T-helper 2 cell treated with Interferon-gamma antibody and Interleukin-4, amounts not matched to agents 5 μg/mL and 100 μg/mL, for 36 hours (primary cell): ENCODE measurements at regions not wholly inside any gene's neighbourhood (a gene's known extent, or its start where the extent isn't known, plus 50 kb on each side); places are given as distances from the start of the nearest gene placed in this dataset.

Experiments
- DNase-seq: peaks from one replicate; pipeline ENCODE4 v3.0.0; 2021; ENCODE audit warnings: low spot score
- H3K27ac Mint-ChIP-seq: one replicate; pipeline ENCODE4 v1.8.0; 2021; ENCODE audit warnings: mild to moderate bottlenecking, mixed read lengths
- H3K27me3 Mint-ChIP-seq: one replicate; pipeline ENCODE4 v1.8.0; 2021; ENCODE audit warnings: low read depth, mixed read lengths
- H3K36me3 Mint-ChIP-seq: one replicate; pipeline ENCODE4 v1.8.0; 2021; ENCODE audit warnings: low read depth, mixed read lengths
- H3K4me1 Mint-ChIP-seq: one replicate; pipeline ENCODE4 v1.8.0; 2021; ENCODE audit warnings: low read depth, mixed read lengths
- H3K4me3 Mint-ChIP-seq: one replicate; pipeline ENCODE4 v1.8.0; 2022; ENCODE audit warnings: mild to moderate bottlenecking, moderate library complexity, mixed read lengths
- H3K9me3 Mint-ChIP-seq: one replicate; pipeline ENCODE4 v1.8.0; 2021; ENCODE audit warnings: mixed read lengths

- Mint-ChIP-seq H3K36me3 (no peaks in the 10 kb centered on the region), H3K9me3 (peaks cover 4% of the 10 kb centered on the region), H3K4me1 (no peaks in the 10 kb centered on the region), H3K27me3 (no peaks in the 10 kb centered on the region), H3K27ac (no peak overlapping the region), H3K4me3 (no peak overlapping the region)
- no peak for DNase-seq
These were observed 1105.8 kb upstream of the SEMA6A start for GRCh38 chr5:117680426-117680825.

- H3K4me1 Mint-ChIP-seq = no peaks in the 10 kb centered on the region
- H3K36me3 Mint-ChIP-seq = no peaks in the 10 kb centered on the region
- no peak overlapping the region for H3K4me3 Mint-ChIP-seq
- H3K27me3 Mint-ChIP-seq = no peaks in the 10 kb centered on the region
- no peak for DNase-seq
- no peak overlapping the region for H3K27ac Mint-ChIP-seq
- H3K9me3 Mint-ChIP-seq = peaks cover 4% of the 10 kb centered on the region
These were observed 1104.4 kb upstream of the SEMA6A start for GRCh38 chr5:117679046-117679445.

- H3K27ac Mint-ChIP-seq = no peak overlapping the region
These were observed 1101.0 kb upstream of the SEMA6A start for GRCh38 chr5:117675646-117676045.

GRCh38 chr5:117671551-117671950, 1096.9 kb upstream of the SEMA6A start:
- Mint-ChIP-seq H3K27me3 (no peaks in the 10 kb centered on the region), H3K9me3 (peaks cover 4% of the 10 kb centered on the region), H3K4me3 (no peak overlapping the region), H3K4me1 (no peaks in the 10 kb centered on the region), H3K36me3 (no peaks in the 10 kb centered on the region), H3K27ac (no peak overlapping the region)
- no peak for DNase-seq

More at GRCh38 chr5:117675646-117676045, 1101.0 kb upstream of the SEMA6A start:
- Mint-ChIP-seq H3K27me3 (no peaks in the 10 kb centered on the region), H3K36me3 (no peaks in the 10 kb centered on the region), H3K9me3 (peaks cover 4% of the 10 kb centered on the region), H3K4me1 (no peaks in the 10 kb centered on the region), H3K4me3 (no peak overlapping the region)
- DNase-seq = no peak

- Mint-ChIP-seq H3K9me3 (peaks cover 14% of the 10 kb centered on the region), H3K4me3 (no peak overlapping the region), H3K4me1 (no peaks in the 10 kb centered on the region), H3K36me3 (no peaks in the 10 kb centered on the region), H3K27ac (no peak overlapping the region), H3K27me3 (no peaks in the 10 kb centered on the region)
- no peak for DNase-seq
These were observed 1092.5 kb upstream of the SEMA6A start for GRCh38 chr5:117667105-117667504.

- Mint-ChIP-seq H3K27ac (no peak overlapping the region), H3K9me3 (peaks cover 10% of the 10 kb centered on the region), H3K27me3 (no peaks in the 10 kb centered on the region), H3K36me3 (no peaks in the 10 kb centered on the region), H3K4me1 (no peaks in the 10 kb centered on the region), H3K4me3 (no peak overlapping the region)
- no peak for DNase-seq
These were observed 1090.5 kb upstream of the SEMA6A start for GRCh38 chr5:117665121-117665520.

- no peak overlapping the region for H3K4me3 Mint-ChIP-seq
- no peak for DNase-seq
- no peaks in the 10 kb centered on the region for H3K36me3 Mint-ChIP-seq
- H3K9me3 Mint-ChIP-seq = peaks cover 18% of the 10 kb centered on the region
- H3K27ac Mint-ChIP-seq = no peak overlapping the region
- no peaks in the 10 kb centered on the region for H3K27me3 Mint-ChIP-seq
- no peaks in the 10 kb centered on the region for H3K4me1 Mint-ChIP-seq
These were observed 1087.7 kb upstream of the SEMA6A start for GRCh38 chr5:117662361-117662760.

- H3K36me3 Mint-ChIP-seq = no peaks in the 10 kb centered on the region
- H3K27ac Mint-ChIP-seq = no peak overlapping the region
- peaks cover 16% of the 10 kb centered on the region for H3K9me3 Mint-ChIP-seq
- no peak overlapping the region for H3K4me3 Mint-ChIP-seq
- no peaks in the 10 kb centered on the region for H3K27me3 Mint-ChIP-seq
- H3K4me1 Mint-ChIP-seq = no peaks in the 10 kb centered on the region
- no peak for DNase-seq
These were observed 1082.9 kb upstream of the SEMA6A start for GRCh38 chr5:117657541-117657940.

- DNase-seq = no peak
- Mint-ChIP-seq H3K4me3 (no peak overlapping the region), H3K9me3 (peaks cover 8% of the 10 kb centered on the region), H3K36me3 (no peaks in the 10 kb centered on the region), H3K27ac (no peak overlapping the region), H3K27me3 (no peaks in the 10 kb centered on the region), H3K4me1 (no peaks in the 10 kb centered on the region)
These were observed 1078.3 kb upstream of the SEMA6A start for GRCh38 chr5:117652958-117653280.

- H3K9me3 Mint-ChIP-seq = peaks cover 8% of the 10 kb centered on the region
- DNase-seq = no peak
- no peaks in the 10 kb centered on the region for H3K4me1 Mint-ChIP-seq
- no peaks in the 10 kb centered on the region for H3K27me3 Mint-ChIP-seq
- H3K36me3 Mint-ChIP-seq = no peaks in the 10 kb centered on the region
- H3K4me3 Mint-ChIP-seq = no peak overlapping the region
- no peak overlapping the region for H3K27ac Mint-ChIP-seq
These were observed 1077.7 kb upstream of the SEMA6A start for GRCh38 chr5:117652036-117652957.

GRCh38 chr5:117649821-117650220, 1075.2 kb upstream of the SEMA6A start:
- Mint-ChIP-seq H3K36me3 (no peaks in the 10 kb centered on the region), H3K9me3 (no peaks in the 10 kb centered on the region), H3K4me1 (no peaks in the 10 kb centered on the region), H3K27ac (no peak overlapping the region), H3K27me3 (no peaks in the 10 kb centered on the region), H3K4me3 (no peak overlapping the region)
- no peak for DNase-seq

- Mint-ChIP-seq H3K27me3 (no peaks in the 10 kb centered on the region), H3K4me1 (no peaks in the 10 kb centered on the region), H3K36me3 (no peaks in the 10 kb centered on the region), H3K27ac (no peak overlapping the region), H3K9me3 (peaks cover 3% of the 10 kb centered on the region), H3K4me3 (no peak overlapping the region)
- DNase-seq = no peak
These were observed 1070.8 kb upstream of the SEMA6A start for GRCh38 chr5:117645400-117645799.

GRCh38 chr5:117638581-117638980, 1064.0 kb upstream of the SEMA6A start:
- Mint-ChIP-seq H3K4me3 (no peak overlapping the region), H3K27me3 (no peaks in the 10 kb centered on the region), H3K4me1 (no peaks in the 10 kb centered on the region), H3K9me3 (peaks cover 18% of the 10 kb centered on the region), H3K27ac (no peak overlapping the region), H3K36me3 (no peaks in the 10 kb centered on the region)
- DNase-seq = no peak

- Mint-ChIP-seq H3K27me3 (no peaks in the 10 kb centered on the region), H3K27ac (no peak overlapping the region), H3K36me3 (no peaks in the 10 kb centered on the region), H3K9me3 (peaks cover 38% of the 10 kb centered on the region), H3K4me3 (no peak overlapping the region), H3K4me1 (no peaks in the 10 kb centered on the region)
- no peak for DNase-seq
These were observed 1058.5 kb upstream of the SEMA6A start for GRCh38 chr5:117633093-117633492.

GRCh38 chr5:117624201-117624600, 1049.6 kb upstream of the SEMA6A start:
- DNase-seq = no peak
- peaks cover 34% of the 10 kb centered on the region for H3K9me3 Mint-ChIP-seq
- H3K4me3 Mint-ChIP-seq = no peak overlapping the region
- no peak overlapping the region for H3K27ac Mint-ChIP-seq
- H3K36me3 Mint-ChIP-seq = no peaks in the 10 kb centered on the region
- no peaks in the 10 kb centered on the region for H3K27me3 Mint-ChIP-seq
- H3K4me1 Mint-ChIP-seq = no peaks in the 10 kb centered on the region
